ENCODE measurements at regions not wholly inside any gene's neighbourhood (a gene's known extent, or its start where the extent isn't known, plus 50 kb on each side); places are given as distances from the start of the nearest gene placed in this dataset.

DNA sequence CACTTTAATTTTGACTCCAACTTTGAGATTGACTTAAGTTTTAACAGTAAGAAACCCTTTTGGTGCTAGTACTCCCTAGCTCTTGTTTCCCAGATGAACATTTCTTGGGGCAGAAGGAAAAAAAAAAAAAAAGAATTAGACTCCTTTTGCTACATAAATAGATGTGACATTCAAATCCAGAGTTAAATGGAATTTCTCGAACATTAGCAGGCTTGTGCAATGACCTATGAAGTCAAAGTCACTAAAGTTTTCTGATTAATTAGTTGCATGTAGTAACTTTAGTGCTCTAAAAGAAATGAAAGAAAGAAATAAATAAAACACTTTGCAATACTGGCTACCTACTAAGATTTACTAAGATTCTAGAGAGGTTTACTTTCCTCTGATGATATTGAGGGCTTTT lies 106.8 kb downstream of the TMEM174 start:
- dilution Hi-C loops (cut with MboI; ENCODE audit: extremely low pct_ligation_motif_present, low sequenced_read_pairs) (no loop called here), intact Hi-C loops (cut with micrococcal nuclease) (loop anchor here (5.0 kb wide), 1 partner anchor 63 kb away; no protein-coding TSS in a partner anchor)
- ChIA-PET POLR2A (no interaction called here), CTCF (interaction anchor here (1.0 to 1.5 kb wide), 5 partner anchors 15 to 268 kb away, joined by 3 to 6 read pairs (median 4); no protein-coding TSS in a partner anchor)
- Histone ChIP-seq H3K9ac (replicated peaks; ENCODE audit: extremely low read depth, insufficient read depth, low read length) (no peak overlapping the region), H3K4me3 (replicated peaks in 1 of 3; ENCODE audit: insufficient read depth in 1 of 3, low read depth in 1 of 3, low read length in 3 of 3) (no peak overlapping the region), H4K20me1 (replicated peaks; ENCODE audit: control insufficient read depth, extremely low read depth, insufficient read depth, low read length) (no peaks in the 10 kb centered on the region), H2AFZ (ENCODE audit: low read depth, low read length) (no peak overlapping the region), H3K9me1 (replicated peaks; ENCODE audit: control insufficient read depth, extremely low read depth, insufficient read depth, low read length) (no peaks in the 10 kb centered on the region), H3K79me2 (ENCODE audit: control insufficient read depth, insufficient read depth, low read length) (no peaks in the 10 kb centered on the region), H3K27ac (ENCODE audit: insufficient read depth, low read depth, low read length) (no peak overlapping the region), H3K4me1 (ENCODE audit: control insufficient read depth, extremely low read depth, insufficient read depth, low read length) (peaks cover 17% of the 10 kb centered on the region), H3K36me3 (ENCODE audit: control insufficient read depth in 2 of 2, extremely low read depth in 1 of 2, insufficient read depth in 2 of 2, low read length in 2 of 2) (no peaks in the 10 kb centered on the region), H3K9me3 (replicated peaks; ENCODE audit: control insufficient read depth, insufficient read depth, low read length) (no peaks in the 10 kb centered on the region), H3K4me2 (ENCODE audit: insufficient read depth, low read length) (no peak overlapping the region), H3K27me3 (ENCODE audit: control insufficient read depth in 2 of 2, insufficient read depth in 2 of 2, low read length in 2 of 2) (peaks cover 43 to 48% of the 10 kb centered on the region in 2 experiments)
- TF ChIP-seq GATA2 (IDR thresholded peaks at IDR 0.05; ENCODE audit: insufficient read depth, insufficient read length, low read depth, low read length) (no peak), POLR2AphosphoS5 (IDR thresholded peaks at IDR 0.05; ENCODE audit: insufficient read depth, low read depth, low read length) (no peak), POLR2A (IDR thresholded peaks at IDR 0.05; ENCODE audit: low read depth, low read length) (no peak), EZH2 (IDR thresholded peaks at IDR 0.05; ENCODE audit: borderline replicate concordance, low read depth, low read length, severe bottlenecking) (no peak), FOS (IDR thresholded peaks at IDR 0.05; ENCODE audit: borderline replicate concordance, insufficient read depth, low read length) (no peak), JUN (IDR thresholded peaks at IDR 0.05; ENCODE audit: borderline replicate concordance, insufficient read depth, insufficient read length, low read depth) (no peak), MYC (IDR thresholded peaks at IDR 0.05; ENCODE audit: low read depth, low read length) (no peak), CTCF (IDR thresholded peaks at IDR 0.05; ENCODE audit: extremely low read depth in 1 of 2, insufficient read depth in 1 of 2, low read depth in 1 of 2, low read length in 2 of 2) (no peak)
- TF ChIP-seq, protein P1, sequence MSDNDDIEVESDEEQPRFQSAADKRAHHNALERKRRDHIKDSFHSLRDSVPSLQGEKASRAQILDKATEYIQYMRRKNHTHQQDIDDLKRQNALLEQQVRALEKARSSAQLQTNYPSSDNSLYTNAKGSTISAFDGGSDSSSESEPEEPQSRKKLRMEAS (IDR thresholded peaks at IDR 0.05; ENCODE audit: insufficient read depth, insufficient read length): no peak
- BruUV-seq (replicated peaks): no TSS peak
- DNase-seq (ENCODE audit: low read depth, low spot score) (no peak), FAIRE-seq (no peak)
